WTC11 (cell line): ENCODE measurements at regions not wholly inside any gene's neighbourhood (a gene's known extent, or its start where the extent isn't known, plus 50 kb on each side); places are given as distances from the start of the nearest gene placed in this dataset.

Experiments used
- ATAC-seq: fragments of 200-7000 bp; cut with Tn5 transposase; 2 replicates; pipeline ENCODE4 v1.10.0; 2021; ENCODE audit warnings: mild to moderate bottlenecking, moderate library complexity
- CTCF ChIA-PET: fragments of 300-600 bp; sonication (Branson Sonifier 250); formaldehyde crosslinking; loops from one replicate; lab custom pipeline; 2021; ENCODE audit warnings: antibody characterized with exemption; lab: Charles Lee
- POLR2A ChIA-PET: fragments of 350-600 bp; sonication (Branson Sonifier 250); formaldehyde crosslinking; loops from one replicate; lab custom pipeline; 2021; ENCODE audit warnings: antibody characterized with exemption; lab: Charles Lee
- DNase-seq: peaks from one replicate; pipeline ENCODE4 v3.0.0; 2021; ENCODE audit warnings: low spot score
- H3K27ac Mint-ChIP-seq: 2 replicates; pipeline ENCODE4 v1.8.0; 2021; ENCODE audit warnings: mixed read lengths
- H3K27me3 Mint-ChIP-seq: 2 replicates; pipeline ENCODE4 v1.8.0; 2021; ENCODE audit warnings: low read depth, mild to moderate bottlenecking, moderate library complexity, mixed read lengths
- H3K36me3 Mint-ChIP-seq: 2 replicates; pipeline ENCODE4 v1.8.0; 2021; ENCODE audit warnings: mixed read lengths
- H3K4me1 Mint-ChIP-seq: 2 replicates; pipeline ENCODE4 v1.8.0; 2022; ENCODE audit warnings: mixed read lengths
- H3K4me3 Mint-ChIP-seq: 2 replicates; pipeline ENCODE4 v1.8.0; 2021; ENCODE audit warnings: mild to moderate bottlenecking, moderate library complexity, mixed read lengths
- H3K9me3 Mint-ChIP-seq: 2 replicates; pipeline ENCODE4 v1.8.0; 2021; ENCODE audit warnings: mixed read lengths
- AFF4 ChIP-seq: sonication (generic); formaldehyde crosslinking; IDR thresholded peaks from 2 replicates; pipeline ENCODE4 v1.8.1; 2023; ENCODE audit warnings: mild to moderate bottlenecking, missing genetic modification reagents, borderline replicate concordance
- ATF1 ChIP-seq: sonication (generic); formaldehyde crosslinking; IDR thresholded peaks from 2 replicates; pipeline ENCODE4 v1.8.1; 2023; ENCODE audit warnings: mild to moderate bottlenecking, moderate library complexity, missing genetic modification reagents
- ATF3 ChIP-seq: sonication (generic); formaldehyde crosslinking; conservative IDR thresholded peaks from 2 replicates; pipeline ENCODE4 v1.8.1; 2022; ENCODE audit warnings: mild to moderate bottlenecking, missing genetic modification reagents
- CDX4 ChIP-seq: fragments of 250-450 bp; sonication (Bioruptor Pico); IDR thresholded peaks from 2 replicates; pipeline ENCODE4 v1.9.0; 2021; ENCODE audit warnings: moderate library complexity, mild to moderate bottlenecking, inconsistent platforms, borderline replicate concordance
- HMGA2 ChIP-seq: fragments of 250-450 bp; sonication (Bioruptor Pico); IDR thresholded peaks from 2 replicates; pipeline ENCODE4 v1.4.0; 2021; ENCODE audit warnings: mild to moderate bottlenecking, moderate library complexity
- JUN ChIP-seq: sonication (generic); formaldehyde crosslinking; IDR thresholded peaks from 2 replicates; pipeline ENCODE4 v1.8.0; 2023; ENCODE audit warnings: mild to moderate bottlenecking, missing genetic modification reagents
- MYBL2 ChIP-seq: sonication (generic); formaldehyde crosslinking; IDR thresholded peaks from 2 replicates; pipeline ENCODE4 v1.8.1; 2023; ENCODE audit warnings: mild to moderate bottlenecking, moderate library complexity, missing genetic modification reagents
- NFATC4 ChIP-seq: fragments of 250-450 bp; sonication (Bioruptor Pico); IDR thresholded peaks from 2 replicates; pipeline ENCODE4 v1.9.0; 2021; ENCODE audit warnings: mild to moderate bottlenecking
- NFE2L1 ChIP-seq: sonication (generic); formaldehyde crosslinking; IDR thresholded peaks from 2 replicates; pipeline ENCODE4 v1.8.1; 2023; ENCODE audit warnings: missing genetic modification reagents
- NR1H2 ChIP-seq: sonication (generic); formaldehyde crosslinking; IDR thresholded peaks from 2 replicates; pipeline ENCODE4 v1.9.0; 2021; ENCODE audit warnings: mild to moderate bottlenecking, moderate library complexity, missing genetic modification reagents
- RORB ChIP-seq: fragments of 250-450 bp; sonication (Bioruptor Pico); IDR thresholded peaks from 2 replicates; pipeline ENCODE4 v1.9.0; 2021; ENCODE audit warnings: mild to moderate bottlenecking
- SMAD4 ChIP-seq: sonication (generic); formaldehyde crosslinking; IDR thresholded peaks from 2 replicates; pipeline ENCODE4 v1.8.0; 2022; ENCODE audit warnings: mild to moderate bottlenecking, missing genetic modification reagents
- SP1 ChIP-seq: sonication (generic); formaldehyde crosslinking; conservative IDR thresholded peaks from 2 replicates; pipeline ENCODE4 v1.8.1; 2022; ENCODE audit warnings: missing genetic modification reagents
- ZNF138 ChIP-seq: sonication (generic); formaldehyde crosslinking; conservative IDR thresholded peaks from 2 replicates; pipeline ENCODE4 v1.8.1; 2022; ENCODE audit warnings: mild to moderate bottlenecking, moderate library complexity, missing genetic modification reagents
- ZNF232 ChIP-seq: sonication (generic); formaldehyde crosslinking; IDR thresholded peaks from 2 replicates; pipeline ENCODE4 v1.8.0; 2022; ENCODE audit warnings: mild to moderate bottlenecking, missing genetic modification reagents
- ZNF317 ChIP-seq: sonication (generic); formaldehyde crosslinking; IDR thresholded peaks from 2 replicates; pipeline ENCODE4 v1.8.1; 2023; ENCODE audit warnings: low read depth, mild to moderate bottlenecking, moderate library complexity, missing genetic modification reagents, borderline replicate concordance
- TF ChIP-seq, protein P1 (sequence below): sonication (generic); formaldehyde crosslinking; IDR thresholded peaks from 2 replicates; pipeline ENCODE4 v1.8.0; 2022; ENCODE audit warnings: mild to moderate bottlenecking, missing genetic modification reagents
- TF ChIP-seq, protein P2 (sequence below): sonication (generic); formaldehyde crosslinking; IDR thresholded peaks from 2 replicates; pipeline ENCODE4 v1.8.0; 2022; ENCODE audit warnings: mild to moderate bottlenecking, missing genetic modification reagents
- TF ChIP-seq, protein P3 (sequence below): sonication (generic); formaldehyde crosslinking; conservative IDR thresholded peaks from 2 replicates; pipeline ENCODE4 v1.8.1; 2023; ENCODE audit warnings: mild to moderate bottlenecking, low read depth, missing genetic modification reagents, moderate library complexity

DNA sequence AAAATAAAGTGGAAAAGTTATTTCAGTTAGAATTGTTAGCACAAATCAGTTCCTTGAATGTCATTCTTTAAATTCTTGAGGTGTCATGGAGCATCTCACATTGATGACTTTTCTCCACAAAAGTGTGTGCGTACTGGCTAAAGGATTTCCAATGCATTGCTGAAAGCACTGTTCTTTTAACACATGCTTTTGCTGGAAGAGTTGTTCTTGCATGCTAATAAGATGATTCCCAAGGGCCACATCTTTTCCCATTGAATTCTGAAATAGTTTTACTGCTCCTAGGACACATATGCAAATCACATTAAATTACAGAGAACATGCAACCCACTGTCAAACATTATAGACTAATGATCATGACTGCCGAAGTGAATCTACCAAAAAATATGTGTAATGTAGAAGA, 516.3 kb upstream of the CADM2 start (continued):
- TF ChIP-seq SMAD4 (no peak), SP1 (CRISPR knock-in tag) (no peak), NFE2L1 (CRISPR knock-in tag) (no peak)
- TF ChIP-seq, all 79 proteins: peak for 0

GRCh38 chr3:84444726-84445521, 513.9 kb upstream of the CADM2 start:
- H3K9me3 Mint-ChIP-seq = no peaks in the 10 kb centered on the region
- no peaks in the 10 kb centered on the region for H3K36me3 Mint-ChIP-seq
- no peaks in the 10 kb centered on the region for H3K27me3 Mint-ChIP-seq
- ChIA-PET POLR2A (no interaction called here), CTCF (no interaction called here)
- H3K4me3 Mint-ChIP-seq = no peak overlapping the region
- no peaks in the 10 kb centered on the region for H3K4me1 Mint-ChIP-seq
- H3K27ac Mint-ChIP-seq = no peak overlapping the region
- ATAC-seq = no peak
- TF ChIP-seq ZNF138 (CRISPR knock-in tag) (no peak), SMAD4 (no peak), ATF3 (CRISPR knock-in tag) (no peak), NFATC4 (CRISPR knock-in tag) (no peak), HMGA2 (CRISPR knock-in tag) (no peak), ATF1 (CRISPR knock-in tag) (no peak), ZNF232 (CRISPR knock-in tag) (no peak), ZNF317 (CRISPR knock-in tag) (no peak)
- TF ChIP-seq, protein P1, sequence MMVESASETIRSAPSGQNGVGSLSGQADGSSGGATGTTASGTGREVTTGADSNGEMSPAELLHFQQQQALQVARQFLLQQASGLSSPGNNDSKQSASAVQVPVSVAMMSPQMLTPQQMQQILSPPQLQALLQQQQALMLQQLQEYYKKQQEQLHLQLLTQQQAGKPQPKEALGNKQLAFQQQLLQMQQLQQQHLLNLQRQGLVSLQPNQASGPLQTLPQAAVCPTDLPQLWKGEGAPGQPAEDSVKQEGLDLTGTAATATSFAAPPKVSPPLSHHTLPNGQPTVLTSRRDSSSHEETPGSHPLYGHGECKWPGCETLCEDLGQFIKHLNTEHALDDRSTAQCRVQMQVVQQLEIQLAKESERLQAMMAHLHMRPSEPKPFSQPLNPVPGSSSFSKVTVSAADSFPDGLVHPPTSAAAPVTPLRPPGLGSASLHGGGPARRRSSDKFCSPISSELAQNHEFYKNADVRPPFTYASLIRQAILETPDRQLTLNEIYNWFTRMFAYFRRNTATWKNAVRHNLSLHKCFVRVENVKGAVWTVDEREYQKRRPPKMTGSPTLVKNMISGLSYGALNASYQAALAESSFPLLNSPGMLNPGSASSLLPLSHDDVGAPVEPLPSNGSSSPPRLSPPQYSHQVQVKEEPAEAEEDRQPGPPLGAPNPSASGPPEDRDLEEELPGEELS (CRISPR knock-in tag) = no peak
- no peak for DNase-seq

- ATAC-seq = peak; percentile 80
- no peak for TF ChIP-seq ZNF138 (CRISPR knock-in tag)
- TF ChIP-seq, protein P2, sequence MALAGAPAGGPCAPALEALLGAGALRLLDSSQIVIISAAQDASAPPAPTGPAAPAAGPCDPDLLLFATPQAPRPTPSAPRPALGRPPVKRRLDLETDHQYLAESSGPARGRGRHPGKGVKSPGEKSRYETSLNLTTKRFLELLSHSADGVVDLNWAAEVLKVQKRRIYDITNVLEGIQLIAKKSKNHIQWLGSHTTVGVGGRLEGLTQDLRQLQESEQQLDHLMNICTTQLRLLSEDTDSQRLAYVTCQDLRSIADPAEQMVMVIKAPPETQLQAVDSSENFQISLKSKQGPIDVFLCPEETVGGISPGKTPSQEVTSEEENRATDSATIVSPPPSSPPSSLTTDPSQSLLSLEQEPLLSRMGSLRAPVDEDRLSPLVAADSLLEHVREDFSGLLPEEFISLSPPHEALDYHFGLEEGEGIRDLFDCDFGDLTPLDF (CRISPR knock-in tag) = no peak
- TF ChIP-seq NR1H2 (CRISPR knock-in tag) = no peak
- TF ChIP-seq MYBL2 (CRISPR knock-in tag) = no peak
- no peak for TF ChIP-seq RORB (CRISPR knock-in tag)
- TF ChIP-seq CDX4 (CRISPR knock-in tag) = no peak
- peaks cover 30% of the 10 kb centered on the region for H3K9me3 Mint-ChIP-seq
- no peak overlapping the region for H3K4me3 Mint-ChIP-seq
- H3K27me3 Mint-ChIP-seq = peaks cover 74% of the 10 kb centered on the region
- ChIA-PET POLR2A (no interaction called here), CTCF (no interaction called here)
- H3K27ac Mint-ChIP-seq = no peak overlapping the region
- DNase-seq = no peak
- peaks cover 10% of the 10 kb centered on the region for H3K4me1 Mint-ChIP-seq
- peaks cover 11% of the 10 kb centered on the region for H3K36me3 Mint-ChIP-seq
Measured at GRCh38 chr3:84487296-84487695, 471.5 kb upstream of the CADM2 start.

DNA sequence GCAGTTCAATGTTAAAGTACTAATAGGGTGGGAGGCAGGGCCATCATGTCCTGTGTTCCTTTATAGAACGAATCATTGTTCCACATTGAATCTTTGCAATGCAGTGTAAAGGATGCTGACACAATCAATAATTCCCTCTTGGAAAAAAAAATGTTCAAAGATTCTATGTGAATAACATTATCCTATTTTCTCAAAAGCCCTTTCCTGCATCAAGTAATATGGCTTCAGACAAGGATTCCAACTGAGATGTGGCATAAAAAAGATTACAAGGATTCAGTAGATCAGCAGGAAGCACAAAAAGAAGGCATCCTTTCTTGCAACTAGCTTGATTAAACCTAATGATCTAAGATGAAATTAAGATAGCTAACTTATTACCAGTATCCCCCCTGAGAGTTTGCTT, 454.0 kb upstream of the CADM2 start:
- no peaks in the 10 kb centered on the region for H3K4me1 Mint-ChIP-seq
- no peak for TF ChIP-seq CDX4 (CRISPR knock-in tag)
- no peak for TF ChIP-seq AFF4
- TF ChIP-seq, protein P3, sequence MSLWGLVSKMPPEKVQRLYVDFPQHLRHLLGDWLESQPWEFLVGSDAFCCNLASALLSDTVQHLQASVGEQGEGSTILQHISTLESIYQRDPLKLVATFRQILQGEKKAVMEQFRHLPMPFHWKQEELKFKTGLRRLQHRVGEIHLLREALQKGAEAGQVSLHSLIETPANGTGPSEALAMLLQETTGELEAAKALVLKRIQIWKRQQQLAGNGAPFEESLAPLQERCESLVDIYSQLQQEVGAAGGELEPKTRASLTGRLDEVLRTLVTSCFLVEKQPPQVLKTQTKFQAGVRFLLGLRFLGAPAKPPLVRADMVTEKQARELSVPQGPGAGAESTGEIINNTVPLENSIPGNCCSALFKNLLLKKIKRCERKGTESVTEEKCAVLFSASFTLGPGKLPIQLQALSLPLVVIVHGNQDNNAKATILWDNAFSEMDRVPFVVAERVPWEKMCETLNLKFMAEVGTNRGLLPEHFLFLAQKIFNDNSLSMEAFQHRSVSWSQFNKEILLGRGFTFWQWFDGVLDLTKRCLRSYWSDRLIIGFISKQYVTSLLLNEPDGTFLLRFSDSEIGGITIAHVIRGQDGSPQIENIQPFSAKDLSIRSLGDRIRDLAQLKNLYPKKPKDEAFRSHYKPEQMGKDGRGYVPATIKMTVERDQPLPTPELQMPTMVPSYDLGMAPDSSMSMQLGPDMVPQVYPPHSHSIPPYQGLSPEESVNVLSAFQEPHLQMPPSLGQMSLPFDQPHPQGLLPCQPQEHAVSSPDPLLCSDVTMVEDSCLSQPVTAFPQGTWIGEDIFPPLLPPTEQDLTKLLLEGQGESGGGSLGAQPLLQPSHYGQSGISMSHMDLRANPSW (CRISPR knock-in tag) = no peak
- no peak for TF ChIP-seq JUN (CRISPR knock-in tag)

More for the DNA sequence above, 454.0 kb upstream of the CADM2 start:
- Mint-ChIP-seq H3K36me3 (no peaks in the 10 kb centered on the region), H3K9me3 (peaks cover 7% of the 10 kb centered on the region), H3K27ac (no peak overlapping the region), H3K27me3 (no peaks in the 10 kb centered on the region), H3K4me3 (no peak overlapping the region)
- ChIA-PET POLR2A (no interaction called here), CTCF (no interaction called here)
- DNase-seq (no peak), ATAC-seq (no peak)
